ENCODE measurements at regions not wholly inside any gene's neighbourhood (a gene's known extent, or its start where the extent isn't known, plus 50 kb on each side); places are given as distances from the start of the nearest gene placed in this dataset.

GRCh38 chr13:106287351-106287750, 248.1 kb downstream of the EFNB2 start:
- Histone ChIP-seq H3K9ac (ENCODE audit: low read depth, low read length) (no peak overlapping the region), H3K4me2 (ENCODE audit: insufficient read depth, low read length) (no peak overlapping the region), H3K27ac (ENCODE audit: low read length) (no peak overlapping the region), H3K9me3 (ENCODE audit: insufficient read depth, low read length, severe bottlenecking) (no peaks in the 10 kb centered on the region), H4K20me1 (ENCODE audit: insufficient read depth, low read length) (no peaks in the 10 kb centered on the region), H3K4me1 (ENCODE audit: insufficient read depth, low read length) (peaks cover 4% of the 10 kb centered on the region; the same call in 1 of the 2 replicates), H3K79me2 (ENCODE audit: insufficient read depth, low read length) (no peaks in the 10 kb centered on the region), H3K27me3 (ENCODE audit: insufficient read depth, low read length, poor library complexity) (no peaks in the 10 kb centered on the region), H2AFZ (ENCODE audit: low read depth, low read length) (no peak overlapping the region), H3K36me3 (ENCODE audit: insufficient read depth, low read length) (no peaks in the 10 kb centered on the region), H3K4me3 (ENCODE audit: low read depth in 1 of 2, low read length in 2 of 2) (no peak overlapping the region)
- no peak for DNase-seq
- ATAC-seq (ENCODE audit: insufficient read depth, low read depth), result no peak
- TF ChIP-seq CTCF (IDR thresholded peaks at IDR 0.05; ENCODE audit: borderline replicate concordance, extremely low read depth, low read length, poor library complexity, severe bottlenecking) (no peak), EZH2 (IDR thresholded peaks at IDR 0.05; ENCODE audit: borderline replicate concordance, low read depth, low read length, severe bottlenecking) (no peak)

- Histone ChIP-seq H3K36me3 (ENCODE audit: insufficient read depth, low read length) (no peaks in the 10 kb centered on the region), H3K79me2 (ENCODE audit: insufficient read depth, low read length) (no peaks in the 10 kb centered on the region), H3K9me3 (ENCODE audit: insufficient read depth, low read length, severe bottlenecking) (no peaks in the 10 kb centered on the region), H3K27me3 (ENCODE audit: insufficient read depth, low read length, poor library complexity) (no peaks in the 10 kb centered on the region), H4K20me1 (ENCODE audit: insufficient read depth, low read length) (no peaks in the 10 kb centered on the region), H2AFZ (ENCODE audit: low read depth, low read length) (0 out of 2 replicates have a peak overlapping the region, but pooled peaks have one; percentile 14), H3K27ac (ENCODE audit: low read length) (no peak overlapping the region), H3K4me2 (ENCODE audit: insufficient read depth, low read length) (no peak overlapping the region), H3K4me3 (ENCODE audit: low read depth in 1 of 2, low read length in 2 of 2) (no peak overlapping the region), H3K4me1 (ENCODE audit: insufficient read depth, low read length) (peaks cover 4% of the 10 kb centered on the region; the same call in 1 of the 2 replicates), H3K9ac (ENCODE audit: low read depth, low read length) (no peak overlapping the region)
- no peak for TF ChIP-seq CTCF (IDR thresholded peaks at IDR 0.05; ENCODE audit: borderline replicate concordance, extremely low read depth, low read length, poor library complexity, severe bottlenecking)
- no peak for TF ChIP-seq EZH2 (IDR thresholded peaks at IDR 0.05; ENCODE audit: borderline replicate concordance, low read depth, low read length, severe bottlenecking)
- ATAC-seq (ENCODE audit: insufficient read depth, low read depth) (peak; percentile 60), DNase-seq (peak; percentile 10)
Observed at GRCh38 chr13:106286811-106287210, 248.7 kb downstream of the EFNB2 start.

GRCh38 chr13:106284358-106284757, 251.1 kb downstream of the EFNB2 start:
- no peak overlapping the region for H3K27ac ChIP-seq (ENCODE audit: low read length)
- TF ChIP-seq EZH2 (IDR thresholded peaks at IDR 0.05; ENCODE audit: borderline replicate concordance, low read depth, low read length, severe bottlenecking) (no peak), CTCF (IDR thresholded peaks at IDR 0.05; ENCODE audit: borderline replicate concordance, extremely low read depth, low read length, poor library complexity, severe bottlenecking) (no peak)
- ATAC-seq (ENCODE audit: insufficient read depth, low read depth) (no peak), DNase-seq (no peak)
- no peaks in the 10 kb centered on the region for H3K79me2 ChIP-seq (ENCODE audit: insufficient read depth, low read length)
- no peak overlapping the region for H3K9ac ChIP-seq (ENCODE audit: low read depth, low read length)
- H3K4me2 ChIP-seq (ENCODE audit: insufficient read depth, low read length), result no peak overlapping the region
- no peaks in the 10 kb centered on the region for H3K36me3 ChIP-seq (ENCODE audit: insufficient read depth, low read length)
- no peaks in the 10 kb centered on the region for H3K27me3 ChIP-seq (ENCODE audit: insufficient read depth, low read length, poor library complexity)
- H3K9me3 ChIP-seq (ENCODE audit: insufficient read depth, low read length, severe bottlenecking), result no peaks in the 10 kb centered on the region
- H2AFZ ChIP-seq (ENCODE audit: low read depth, low read length), result no peak overlapping the region
- H3K4me1 ChIP-seq (ENCODE audit: insufficient read depth, low read length), result no peaks in the 10 kb centered on the region
- H4K20me1 ChIP-seq (ENCODE audit: insufficient read depth, low read length), result no peaks in the 10 kb centered on the region
- H3K4me3 ChIP-seq (ENCODE audit: low read depth in 1 of 2, low read length in 2 of 2), result no peak overlapping the region

GRCh38 chr13:106281426-106281825, 254.0 kb downstream of the EFNB2 start:
- Histone ChIP-seq H3K79me2 (ENCODE audit: insufficient read depth, low read length) (no peaks in the 10 kb centered on the region), H3K4me3 (ENCODE audit: low read depth in 1 of 2, low read length in 2 of 2) (no peak overlapping the region), H3K27me3 (ENCODE audit: insufficient read depth, low read length, poor library complexity) (no peaks in the 10 kb centered on the region), H3K36me3 (ENCODE audit: insufficient read depth, low read length) (no peaks in the 10 kb centered on the region), H3K4me2 (ENCODE audit: insufficient read depth, low read length) (no peak overlapping the region), H2AFZ (ENCODE audit: low read depth, low read length) (no peak overlapping the region), H3K4me1 (ENCODE audit: insufficient read depth, low read length) (no peaks in the 10 kb centered on the region), H3K27ac (ENCODE audit: low read length) (no peak overlapping the region), H3K9ac (ENCODE audit: low read depth, low read length) (no peak overlapping the region), H3K9me3 (ENCODE audit: insufficient read depth, low read length, severe bottlenecking) (no peaks in the 10 kb centered on the region), H4K20me1 (ENCODE audit: insufficient read depth, low read length) (no peaks in the 10 kb centered on the region)
- ATAC-seq (ENCODE audit: insufficient read depth, low read depth) (no peak), DNase-seq (no peak)
- TF ChIP-seq EZH2 (IDR thresholded peaks at IDR 0.05; ENCODE audit: borderline replicate concordance, low read depth, low read length, severe bottlenecking) (no peak), CTCF (IDR thresholded peaks at IDR 0.05; ENCODE audit: borderline replicate concordance, extremely low read depth, low read length, poor library complexity, severe bottlenecking) (no peak)
